ENCODE measurements at regions not wholly inside any gene's neighbourhood (a gene's known extent, or its start where the extent isn't known, plus 50 kb on each side); places are given as distances from the start of the nearest gene placed in this dataset.

DNA sequence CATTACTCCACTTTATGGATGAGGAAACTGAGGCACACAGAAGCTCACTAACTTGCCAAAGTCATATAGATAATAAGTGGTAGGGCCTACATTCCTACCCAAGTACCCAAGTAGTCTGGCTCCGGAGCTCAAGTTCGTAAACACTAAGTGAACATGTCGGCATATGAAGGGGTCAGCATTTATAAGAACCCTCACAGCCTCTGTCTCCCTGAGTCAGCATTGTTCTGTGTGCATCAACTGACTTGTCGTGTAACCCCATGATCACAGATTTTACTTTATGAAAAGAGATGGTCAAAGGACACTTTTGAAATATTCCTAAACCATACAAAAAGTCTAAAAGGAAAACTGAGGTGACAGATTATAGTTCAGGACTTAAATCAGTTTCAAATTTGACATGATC lies 260.1 kb upstream of the CCDC54 start:
- Histone ChIP-seq H3K27me3 (no peaks in the 10 kb centered on the region), H3K36me3 (replicated peaks in 1 of 2; ENCODE audit: insufficient read depth in 1 of 2, low read depth in 2 of 2) (no peaks in the 10 kb centered on the region), H3K4me1 (no peaks in the 10 kb centered on the region), H3K4me3 (no peak overlapping the region), H3K9me3 (no peaks in the 10 kb centered on the region), H3K27ac (no peak overlapping the region)
- DNase-seq (no peak), ATAC-seq (no peak)
- TF ChIP-seq POLR2A (IDR thresholded peaks at IDR 0.05), result no peak
- TF ChIP-seq, protein P1, sequence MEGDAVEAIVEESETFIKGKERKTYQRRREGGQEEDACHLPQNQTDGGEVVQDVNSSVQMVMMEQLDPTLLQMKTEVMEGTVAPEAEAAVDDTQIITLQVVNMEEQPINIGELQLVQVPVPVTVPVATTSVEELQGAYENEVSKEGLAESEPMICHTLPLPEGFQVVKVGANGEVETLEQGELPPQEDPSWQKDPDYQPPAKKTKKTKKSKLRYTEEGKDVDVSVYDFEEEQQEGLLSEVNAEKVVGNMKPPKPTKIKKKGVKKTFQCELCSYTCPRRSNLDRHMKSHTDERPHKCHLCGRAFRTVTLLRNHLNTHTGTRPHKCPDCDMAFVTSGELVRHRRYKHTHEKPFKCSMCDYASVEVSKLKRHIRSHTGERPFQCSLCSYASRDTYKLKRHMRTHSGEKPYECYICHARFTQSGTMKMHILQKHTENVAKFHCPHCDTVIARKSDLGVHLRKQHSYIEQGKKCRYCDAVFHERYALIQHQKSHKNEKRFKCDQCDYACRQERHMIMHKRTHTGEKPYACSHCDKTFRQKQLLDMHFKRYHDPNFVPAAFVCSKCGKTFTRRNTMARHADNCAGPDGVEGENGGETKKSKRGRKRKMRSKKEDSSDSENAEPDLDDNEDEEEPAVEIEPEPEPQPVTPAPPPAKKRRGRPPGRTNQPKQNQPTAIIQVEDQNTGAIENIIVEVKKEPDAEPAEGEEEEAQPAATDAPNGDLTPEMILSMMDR (IDR thresholded peaks at IDR 0.05), result no peak
- 86 to 87% methylated on average over 4 of the region's 4 CpGs for WGBS, 2 donors
- intact Hi-C loops (cut with DNase I), result no loop called here

DNA sequence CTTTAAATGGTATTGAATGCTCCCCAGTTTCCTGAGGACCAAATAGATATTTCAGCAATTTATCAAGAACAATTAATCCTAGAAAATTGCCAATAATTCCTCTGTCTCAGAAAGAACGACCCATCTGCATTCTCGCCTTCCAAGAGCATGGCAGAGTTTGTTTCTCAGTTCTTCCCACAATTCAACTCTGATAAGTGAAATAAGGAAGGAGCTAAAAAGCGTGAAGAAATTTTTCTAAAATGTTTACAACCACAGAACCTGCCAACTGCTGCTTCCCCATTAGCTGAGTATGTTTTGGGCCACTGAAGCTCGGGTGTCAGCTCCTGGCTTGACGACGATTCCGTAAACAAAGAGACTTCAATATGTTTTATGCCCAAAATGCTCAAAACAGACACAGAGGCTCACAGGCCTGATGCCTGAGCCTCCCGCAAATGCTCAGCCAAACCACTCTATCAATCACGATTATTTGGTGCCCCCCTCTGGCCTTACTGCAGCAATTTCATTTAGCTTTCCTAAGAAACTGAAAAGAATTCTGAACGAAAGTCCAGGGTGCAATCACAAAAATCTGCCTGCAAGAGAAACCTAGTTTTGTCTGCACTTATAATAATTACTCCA lies 259.2 kb upstream of the CCDC54 start:
- 35 to 40% methylated on average over 10 of the region's 10 CpGs for WGBS, 2 donors
- no peaks in the 10 kb centered on the region for H3K9me3 ChIP-seq
- H3K27me3 ChIP-seq, result no peaks in the 10 kb centered on the region
- intact Hi-C loops (cut with DNase I), result no loop called here
- TF ChIP-seq POLR2A (IDR thresholded peaks at IDR 0.05), result no peak
- TF ChIP-seq, protein P1 (IDR thresholded peaks at IDR 0.05), result peak in 1 of 7 experiments; percentile 18
- DNase-seq (peak in 2 of 4 donors; percentile 4 to 9), ATAC-seq (no peak)
- no peaks in the 10 kb centered on the region for H3K4me1 ChIP-seq
- no peaks in the 10 kb centered on the region for H3K36me3 ChIP-seq (replicated peaks in 1 of 2; ENCODE audit: insufficient read depth in 1 of 2, low read depth in 2 of 2)
- no peak overlapping the region for H3K4me3 ChIP-seq
- H3K27ac ChIP-seq, result no peak overlapping the region

DNA sequence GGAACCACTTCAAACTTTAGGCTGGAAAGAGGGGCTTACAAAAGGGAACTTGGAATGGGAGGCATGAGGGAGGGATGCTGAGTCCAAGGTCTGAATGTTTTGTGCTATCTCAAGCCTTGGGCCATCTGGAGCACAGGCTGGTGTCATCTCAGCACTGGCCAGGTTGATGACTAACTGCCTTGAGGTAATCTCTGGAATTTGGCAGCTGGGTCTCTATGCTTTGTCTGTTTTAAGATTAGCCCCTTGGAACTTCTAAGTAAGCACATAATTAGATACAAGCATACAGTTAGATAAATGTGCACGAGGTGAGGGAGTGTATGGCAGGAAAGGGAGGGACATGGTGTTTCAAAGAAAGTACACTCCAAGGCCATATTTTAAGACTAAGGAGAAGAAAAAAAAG lies 252.4 kb upstream of the CCDC54 start:
- 9 to 25% methylated on average over 1 of the region's 1 CpG for WGBS, 2 donors
- TF ChIP-seq, protein P1 (IDR thresholded peaks at IDR 0.05), result no peak
- no peak for TF ChIP-seq POLR2A (IDR thresholded peaks at IDR 0.05)
- no peaks in the 10 kb centered on the region for H3K4me1 ChIP-seq
- no peak overlapping the region for H3K27ac ChIP-seq
- H3K9me3 ChIP-seq, result no peaks in the 10 kb centered on the region
- DNase-seq (no peak), ATAC-seq (no peak)
- H3K4me3 ChIP-seq, result no peak overlapping the region
- intact Hi-C loops (cut with DNase I), result no loop called here
- H3K36me3 ChIP-seq (replicated peaks in 1 of 2; ENCODE audit: insufficient read depth in 1 of 2, low read depth in 2 of 2), result no peaks in the 10 kb centered on the region
- no peaks in the 10 kb centered on the region for H3K27me3 ChIP-seq

DNA sequence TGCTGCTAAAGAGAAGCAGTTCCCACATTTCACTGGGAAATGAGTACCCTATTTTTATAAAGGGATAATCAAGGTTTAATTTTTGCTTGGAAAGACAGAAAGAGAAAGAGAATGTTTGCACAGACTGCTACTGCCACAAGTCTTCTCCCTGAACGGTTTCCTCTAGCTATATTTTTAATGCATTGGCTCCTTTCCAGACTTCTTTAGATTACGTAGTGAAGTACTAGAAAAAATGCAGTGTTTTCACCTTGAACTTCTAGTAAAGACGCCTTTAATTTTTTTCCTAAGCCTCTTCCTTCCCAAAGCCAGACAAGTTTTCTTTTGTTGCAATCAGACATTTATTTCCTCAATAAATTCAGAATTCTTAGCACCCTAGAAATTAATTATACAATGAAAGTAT lies 248.3 kb upstream of the CCDC54 start:
- DNase-seq (no peak), ATAC-seq (no peak)
- Histone ChIP-seq H3K27me3 (no peaks in the 10 kb centered on the region), H3K27ac (no peak overlapping the region), H3K4me1 (no peaks in the 10 kb centered on the region), H3K9me3 (no peaks in the 10 kb centered on the region), H3K4me3 (no peak overlapping the region), H3K36me3 (replicated peaks in 1 of 2; ENCODE audit: insufficient read depth in 1 of 2, low read depth in 2 of 2) (no peaks in the 10 kb centered on the region)
- intact Hi-C loops (cut with DNase I), result no loop called here
- TF ChIP-seq POLR2A (IDR thresholded peaks at IDR 0.05), result no peak
- TF ChIP-seq, protein P1 (IDR thresholded peaks at IDR 0.05), result no peak
- 7% methylated on average over 3 of the region's 3 CpGs for WGBS, 2 donors

DNA sequence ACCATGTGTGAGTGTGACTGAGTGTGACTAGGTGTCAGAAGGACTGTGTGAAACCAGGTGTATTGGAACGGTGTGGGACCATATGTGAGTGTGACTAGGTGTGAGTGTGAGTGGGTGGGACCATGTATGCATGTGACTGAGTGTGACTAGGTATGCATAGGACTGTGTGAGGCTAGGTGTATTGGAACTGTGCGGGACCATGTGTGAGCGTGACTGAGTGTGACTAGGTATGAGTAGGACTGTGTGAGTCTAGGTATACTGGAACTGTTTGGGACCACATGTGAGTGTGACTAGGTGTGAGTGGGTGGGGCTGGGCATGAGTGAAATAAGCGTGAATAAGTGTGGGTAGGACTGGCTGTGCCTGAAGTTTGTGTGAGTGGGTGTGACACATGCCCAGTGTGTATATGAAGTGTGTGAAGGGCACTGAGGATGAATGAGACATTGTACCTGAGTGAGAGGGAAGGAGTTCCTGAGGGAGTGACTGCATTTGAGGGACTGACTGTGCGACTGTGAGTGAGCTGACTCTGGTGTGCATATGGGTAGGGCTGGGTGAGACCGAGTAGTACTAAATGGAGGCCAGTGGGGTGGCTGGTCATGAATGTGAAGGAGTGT lies 247.0 kb upstream of the CCDC54 start:
- intact Hi-C loops (cut with DNase I), result no loop called here
- WGBS, 2 donors, result 77 to 78% methylated on average over 6 of the region's 6 CpGs
- ATAC-seq, result no peak
- H3K4me3 ChIP-seq, result no peak overlapping the region
- no peaks in the 10 kb centered on the region for H3K4me1 ChIP-seq
- no peak overlapping the region for H3K27ac ChIP-seq
- no peaks in the 10 kb centered on the region for H3K36me3 ChIP-seq (replicated peaks in 1 of 2; ENCODE audit: insufficient read depth in 1 of 2, low read depth in 2 of 2)
- TF ChIP-seq, protein P1 (IDR thresholded peaks at IDR 0.05), result no peak
- TF ChIP-seq POLR2A (IDR thresholded peaks at IDR 0.05), result no peak
- no peaks in the 10 kb centered on the region for H3K27me3 ChIP-seq
- DNase-seq, result no peak
- H3K9me3 ChIP-seq, result no peaks in the 10 kb centered on the region

All from body of pancreas (tissue), 4 donors.